Stimulated activated CD8-positive, alpha-beta memory T cell treated with anti-CD3 and anti-CD28 coated beads, Interleukin-7, amount 100 ng/mL, for 1 hour (primary cell): ENCODE measurements at regions not wholly inside any gene's neighbourhood (a gene's known extent, or its start where the extent isn't known, plus 50 kb on each side); places are given as distances from the start of the nearest gene placed in this dataset.
"Not testable (repeated sequence)": the region's sequence is repeated elsewhere in the genome, so short reads cannot be mapped to it uniquely, and the experiment has no call there.

Experiments used
- DNase-seq, 2 donors: peaks; one replicate each; pipeline ENCODE4 v3.0.0-alpha.2; 2020; ENCODE audit warnings: low read depth in 2 of 2

- no peak for DNase-seq
These were observed 1280.5 kb upstream of the ZEB2 start for GRCh38 chr2:145800151-145801091.

GRCh38 chr2:145799595-145800108 is 1279.7 kb upstream of the ZEB2 start:
- no peak for DNase-seq

- DNase-seq: no peak
These were observed 1278.5 kb upstream of the ZEB2 start for GRCh38 chr2:145798419-145798818.

GRCh38 chr2:145797692-145798091 is 1277.8 kb upstream of the ZEB2 start:
- no peak for DNase-seq

- no peak for DNase-seq
These were observed 1272.8 kb upstream of the ZEB2 start for GRCh38 chr2:145792745-145793144.

- DNase-seq: no peak
These were observed 1269.7 kb upstream of the ZEB2 start for GRCh38 chr2:145789636-145790035.

- not testable (repeated sequence) for DNase-seq
These were observed 1267.9 kb upstream of the ZEB2 start for GRCh38 chr2:145787597-145788361.

GRCh38 chr2:145782607-145783006 is 1262.7 kb upstream of the ZEB2 start:
- DNase-seq: not testable (repeated sequence)

- no peak for DNase-seq
These were observed 1258.0 kb upstream of the ZEB2 start for GRCh38 chr2:145777914-145778313.

- no peak for DNase-seq
These were observed 1257.4 kb upstream of the ZEB2 start for GRCh38 chr2:145777297-145777696.

GRCh38 chr2:145775591-145775990 is 1255.7 kb upstream of the ZEB2 start:
- DNase-seq: no peak

- DNase-seq: no peak
These were observed 1251.6 kb upstream of the ZEB2 start for GRCh38 chr2:145771525-145771924.

GRCh38 chr2:145769011-145769716 is 1249.2 kb upstream of the ZEB2 start:
- no peak for DNase-seq

- DNase-seq: no peak
These were observed 1246.0 kb upstream of the ZEB2 start for GRCh38 chr2:145765874-145766273.

GRCh38 chr2:145764631-145765030 is 1244.7 kb upstream of the ZEB2 start:
- no peak for DNase-seq

- DNase-seq: no peak
These were observed 1241.1 kb upstream of the ZEB2 start for GRCh38 chr2:145760781-145761649.

- no peak for DNase-seq
These were observed 1239.5 kb upstream of the ZEB2 start for GRCh38 chr2:145759228-145759915.

- no peak for DNase-seq
These were observed 1237.8 kb upstream of the ZEB2 start for GRCh38 chr2:145757503-145758246.

GRCh38 chr2:145755019-145755837 is 1235.3 kb upstream of the ZEB2 start:
- DNase-seq: no peak
